H1 (cell line): ENCODE measurements at regions not wholly inside any gene's neighbourhood (a gene's known extent, or its start where the extent isn't known, plus 50 kb on each side); places are given as distances from the start of the nearest gene placed in this dataset.

ENCODE experiments used
- CTCF ChIA-PET: fragments of 300-600 bp; sonication (Branson Sonifier 250); formaldehyde crosslinking; loops from one replicate; lab custom pipeline; 2021; ENCODE audit not compliant: partially characterized antibody; lab: Charles Lee
- POLR2A ChIA-PET: fragments of 300-600 bp; sonication (Branson Sonifier 250); formaldehyde crosslinking; loops from one replicate; lab custom pipeline; 2021; ENCODE audit warnings: inconsistent platforms; ENCODE audit not compliant: partially characterized antibody; lab: Charles Lee
- DNase-seq, 2 experiments: peaks; one replicate each; pipeline versions ENCODE4 v3.0.0 to v3.0.0-alpha.2; 2010 to 2022; ENCODE audit warnings: low spot score in 2 of 2, low read depth in 1 of 2, mixed read lengths in 1 of 2
- FAIRE-seq: peaks from 2 replicates; lab custom pipeline; 2011; peaks lifted over from hg19 to GRCh38; lab: Jason Lieb, UNC
- H2AFZ ChIP-seq: 2 replicates; pipeline ENCODE4 v1.8.1; 2012; ENCODE audit warnings: low read length, inconsistent platforms
- H2AK5ac ChIP-seq: 2 replicates; pipeline ENCODE4 v1.6.1; 2013; ENCODE audit warnings: low read depth, low read length
- H2BK120ac ChIP-seq: replicated peaks from 2 replicates; pipeline ENCODE3; 2013; ENCODE audit warnings: low read depth, low read length, inconsistent platforms
- H2BK12ac ChIP-seq: 2 replicates; pipeline ENCODE4 v1.6.1; 2013; ENCODE audit warnings: low read depth, low read length
- H2BK15ac ChIP-seq: 2 replicates; pipeline ENCODE4 v1.6.1; 2013; ENCODE audit warnings: low read length
- H2BK20ac ChIP-seq: 2 replicates; pipeline ENCODE4 v1.6.1; 2013; ENCODE audit warnings: low read length
- H2BK5ac ChIP-seq: 2 replicates; pipeline ENCODE4 v1.6.1; 2013; ENCODE audit warnings: low read depth, low read length
- H3K14ac ChIP-seq: 2 replicates; pipeline ENCODE4 v1.6.1; 2013; ENCODE audit warnings: inconsistent platforms; ENCODE audit not compliant: insufficient read length
- H3K18ac ChIP-seq: 2 replicates; pipeline ENCODE4 v1.6.1; 2013; ENCODE audit warnings: low read length; ENCODE audit errors: extremely low read depth
- H3K23ac ChIP-seq: 2 replicates; pipeline ENCODE4 v1.6.1; 2013; ENCODE audit warnings: inconsistent platforms; ENCODE audit not compliant: insufficient read length
- H3K23me2 ChIP-seq: 2 replicates; pipeline ENCODE4 v1.6.1; 2013; ENCODE audit warnings: low read depth, low read length
- H3K27ac ChIP-seq: 2 replicates; pipeline ENCODE4 v1.6.1; 2011; ENCODE audit warnings: low read depth, low read length, inconsistent platforms
- H3K27me3 ChIP-seq, 4 experiments: replicated peaks in 1 of 4; 1 replicate in 1 of 4; 2 replicates in 3 of 4; pipeline versions ENCODE4 v1.6.1 to v1.8.1; 2011 to 2013; ENCODE audit warnings: low read length in 3 of 4, mild to moderate bottlenecking in 3 of 4, inconsistent platforms in 2 of 4, mixed read lengths in 2 of 4, moderate library complexity in 1 of 4; ENCODE audit not compliant: control insufficient read depth in 3 of 4, insufficient read depth in 3 of 4; ENCODE audit errors: extremely low read depth in 1 of 4
- H3K36me3 ChIP-seq, 4 experiments: 2 replicates each; pipeline versions ENCODE4 v1.6.1 to v1.8.1; 2011 to 2013; ENCODE audit warnings: mild to moderate bottlenecking in 4 of 4, low read length in 3 of 4, moderate library complexity in 2 of 4, control low read depth in 1 of 4, inconsistent platforms in 1 of 4; ENCODE audit not compliant: insufficient read depth in 4 of 4, control insufficient read depth in 2 of 4
- H3K4ac ChIP-seq: replicated peaks from 2 replicates; pipeline ENCODE3; 2013; ENCODE audit warnings: low read length, low read depth, mixed read lengths, inconsistent platforms; ENCODE audit not compliant: insufficient read length
- H3K4me1 ChIP-seq, 4 experiments: replicated peaks in 1 of 4; 1 replicate in 1 of 4; 2 replicates in 3 of 4; pipeline versions ENCODE4 v1.6.1 to v1.8.1; 2011 to 2013; ENCODE audit warnings: low read length in 3 of 4, inconsistent platforms in 2 of 4, mixed read lengths in 1 of 4; ENCODE audit not compliant: insufficient read depth in 4 of 4, control insufficient read depth in 3 of 4
- H3K4me2 ChIP-seq, 2 experiments: 2 replicates each; pipeline versions ENCODE4 v1.6.1 to v1.8.1; 2011 to 2013; ENCODE audit warnings: low read depth in 2 of 2, low read length in 2 of 2, control low read depth in 1 of 2, inconsistent platforms in 1 of 2, mild to moderate bottlenecking in 1 of 2; ENCODE audit not compliant: insufficient read depth in 1 of 2
- H3K4me3 ChIP-seq, 4 experiments: fragments of 200-600, 300-600 bp in 1 of 4; sonication (generic), shearing (Covaris generic), sonication (Bioruptor Twin) in 1 of 4; 2 replicates each; pipeline versions ENCODE4 v1.5.1 to v1.8.1; 2011 to 2016; ENCODE audit warnings: low read length in 4 of 4, low read depth in 3 of 4, control low read depth in 2 of 4, inconsistent platforms in 2 of 4, mild to moderate bottlenecking in 2 of 4, mixed read lengths in 1 of 4, moderate library complexity in 1 of 4; ENCODE audit not compliant: insufficient read depth in 2 of 4; ENCODE audit errors: extremely low read depth in 1 of 4
- H3K56ac ChIP-seq: replicated peaks from 2 replicates; pipeline ENCODE3; 2013; ENCODE audit warnings: low read depth, mild to moderate bottlenecking, mixed read lengths, low read length, inconsistent platforms; ENCODE audit not compliant: insufficient read length
- H3K79me1 ChIP-seq: 2 replicates; pipeline ENCODE4 v1.6.1; 2013; ENCODE audit warnings: low read depth, low read length, control low read depth
- H3K79me2 ChIP-seq, 2 experiments: 2 replicates each; pipeline versions ENCODE4 v1.6.1 to v1.8.1; 2012 to 2013; ENCODE audit warnings: low read length in 2 of 2, mild to moderate bottlenecking in 2 of 2, inconsistent platforms in 1 of 2; ENCODE audit not compliant: insufficient read depth in 2 of 2, control insufficient read depth in 1 of 2
- H3K9ac ChIP-seq, 4 experiments: replicated peaks in 1 of 4; 1 replicate in 1 of 4; 2 replicates in 3 of 4; pipeline versions ENCODE4 v1.6.1 to v1.8.1; 2011 to 2013; ENCODE audit warnings: low read depth in 3 of 4, low read length in 3 of 4, control low read depth in 2 of 4, mild to moderate bottlenecking in 2 of 4, moderate library complexity in 2 of 4, inconsistent platforms in 1 of 4; ENCODE audit errors: extremely low read depth in 1 of 4
- H3K9me3 ChIP-seq, 2 experiments: 2 replicates each; pipeline versions ENCODE4 v1.6.1 to v1.8.1; 2012 to 2013; ENCODE audit warnings: mild to moderate bottlenecking in 2 of 2, moderate library complexity in 2 of 2, control low read depth in 1 of 2, inconsistent platforms in 1 of 2, low read depth in 1 of 2, low read length in 1 of 2, mixed read lengths in 1 of 2; ENCODE audit not compliant: insufficient read depth in 2 of 2
- H4K20me1 ChIP-seq, 2 experiments: replicated peaks in 1 of 2; 2 replicates each; pipeline versions ENCODE3 to v1.8.1; 2011 to 2013; ENCODE audit warnings: inconsistent platforms in 2 of 2, low read length in 2 of 2, mild to moderate bottlenecking in 1 of 2; ENCODE audit not compliant: insufficient read depth in 2 of 2, control insufficient read depth in 1 of 2
- H4K5ac ChIP-seq: 2 replicates; pipeline ENCODE4 v1.6.1; 2013; ENCODE audit warnings: low read length, low read depth, mixed read lengths, inconsistent platforms; ENCODE audit not compliant: insufficient read length
- H4K8ac ChIP-seq: 2 replicates; pipeline ENCODE4 v1.8.0; 2013; ENCODE audit warnings: mild to moderate bottlenecking, moderate library complexity, low read length, inconsistent platforms; ENCODE audit not compliant: insufficient read depth; ENCODE audit errors: extremely low read depth
- H4K91ac ChIP-seq: replicated peaks from 2 replicates; pipeline ENCODE3; 2013; ENCODE audit warnings: low read length, mixed read lengths, inconsistent platforms; ENCODE audit not compliant: insufficient read length
- BCL11A ChIP-seq, 2 experiments: IDR thresholded peaks; one replicate each; pipeline ENCODE4 v1.6.1; 2011; ENCODE audit warnings: low read depth in 2 of 2, low read length in 2 of 2, mild to moderate bottlenecking in 2 of 2
- CHD2 ChIP-seq: IDR thresholded peaks from 2 replicates; pipeline ENCODE4 v1.6.1; 2012; ENCODE audit warnings: low read length, improper control_type of control experiment
- CREB1 ChIP-seq: IDR thresholded peaks from 2 replicates; pipeline ENCODE4 v1.6.1; 2012; ENCODE audit warnings: inconsistent platforms
- EGR1 ChIP-seq: IDR thresholded peaks from 2 replicates; pipeline ENCODE4 v1.6.1; 2011; ENCODE audit warnings: low read depth, low read length, borderline replicate concordance
- FOSL1 ChIP-seq: IDR thresholded peaks from 2 replicates; pipeline ENCODE4 v1.6.1; 2011; ENCODE audit warnings: mild to moderate bottlenecking, low read depth, low read length, moderate library complexity; ENCODE audit not compliant: insufficient read depth
- KDM4A ChIP-seq: IDR thresholded peaks from one replicate; pipeline ENCODE4 v1.7.1; 2012; ENCODE audit warnings: low read depth, mild to moderate bottlenecking, moderate library complexity, low read length, inconsistent platforms; ENCODE audit not compliant: severe bottlenecking
- MAFK ChIP-seq: IDR thresholded peaks from 2 replicates; pipeline ENCODE4 v1.6.1; 2012; ENCODE audit warnings: low read depth, mild to moderate bottlenecking, improper control_type of control experiment, low read length
- RNF2 ChIP-seq: fragments of 200-900, 300-1000 bp; sonication (generic); IDR thresholded peaks from 2 replicates; pipeline ENCODE4 v1.7.1; 2016; ENCODE audit warnings: borderline replicate concordance, low read depth, mild to moderate bottlenecking, antibody characterized with exemption, low read length; ENCODE audit not compliant: poor library complexity, severe bottlenecking; ENCODE audit errors: missing control alignments
- TBP ChIP-seq: IDR thresholded peaks from 2 replicates; pipeline ENCODE4 v1.6.1; 2011; ENCODE audit warnings: low read depth, low read length, improper control_type of control experiment
- ZNF274 ChIP-seq: IDR thresholded peaks from 2 replicates; pipeline ENCODE4 v1.7.0; 2012; ENCODE audit warnings: low read length, borderline replicate concordance; ENCODE audit errors: extremely low read depth
- WGBS, 2 experiments: shearing (Covaris generic) in 1 of 2; methylation state at CpG; one replicate each; pipeline versions ENCODE4 v1.1.6 to v1.1.7; 2013 to 2015; ENCODE audit warnings: low lambda C conversion rate in 2 of 2, mixed read lengths in 2 of 2, inconsistent platforms in 1 of 2, low coverage in 1 of 2, missing lambda C conversion rate in 1 of 2; ENCODE audit not compliant: insufficient replicate concordance in 2 of 2, insufficient coverage in 1 of 2, insufficient read length in 1 of 2; ENCODE audit errors: extremely low coverage in 1 of 2, missing lambda C conversion rate in 1 of 2; 5-methylcytosine and 5-hydroxymethylcytosine counted together

DNA sequence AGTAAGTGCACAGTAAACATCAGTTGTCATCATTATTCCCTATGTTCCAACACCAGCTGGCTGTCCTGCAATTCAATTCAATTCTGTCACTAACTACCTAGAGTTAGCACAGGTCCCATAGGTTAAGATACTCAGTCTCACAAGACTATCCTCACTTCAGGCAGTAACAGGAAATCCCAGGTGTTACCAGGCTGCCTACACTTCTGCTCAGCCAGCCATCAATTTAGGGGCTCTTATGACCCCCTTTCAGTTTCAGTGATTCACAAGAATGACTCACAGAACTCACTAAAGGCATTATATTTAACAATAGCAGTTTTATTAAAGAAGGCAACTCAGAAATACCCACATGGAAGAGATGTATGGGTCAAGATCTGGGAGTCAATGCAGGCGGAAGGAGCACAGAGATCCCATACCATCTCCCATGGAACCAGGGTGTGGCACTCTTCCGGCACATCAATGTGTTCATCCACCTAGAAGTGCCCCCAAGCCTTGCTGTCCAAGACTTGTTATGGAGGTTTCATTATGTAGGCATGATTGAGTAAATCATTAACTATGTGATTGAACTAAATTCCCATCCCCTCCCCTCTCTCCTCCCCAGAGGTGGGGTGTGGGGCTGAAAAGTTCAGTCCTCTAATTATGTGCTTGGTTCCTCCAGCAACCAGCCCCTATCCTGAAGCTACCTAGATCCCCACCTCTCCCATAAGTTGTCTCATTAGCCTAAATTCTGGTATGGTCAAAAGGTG lies 120.8 kb upstream of the WSCD2 start:
- TF ChIP-seq TBP (no peak), CHD2 (no peak), RNF2 (no peak), BCL11A (IDR thresholded peaks at IDR 0.05; ENCODE audit: low read depth in 2 of 2, low read length in 2 of 2) (no peak), ZNF274 (no peak), CREB1 (no peak), KDM4A (no peak), MAFK (no peak), FOSL1 (no peak), EGR1 (no peak)
- peaks cover 0 to 3% (median 0%) of the 10 kb centered on the region in 4 experiments; a peak in 1 of 7 replicates for H3K4me1 ChIP-seq
- H3K9me3 ChIP-seq, result no peaks in the 10 kb centered on the region
- 90% methylated on average over 2 of the region's 2 CpGs; no CpG with 5 or more reads in 1 of the 2 experiments for WGBS, 2 experiments
- no peak overlapping the region for H4K91ac ChIP-seq
- H2BK5ac ChIP-seq, result no peak overlapping the region
- FAIRE-seq (no peak), DNase-seq (no peak)
- no peak overlapping the region for H3K4me2 ChIP-seq
- H3K18ac ChIP-seq, result no peak overlapping the region
- no peaks in the 10 kb centered on the region for H3K79me2 ChIP-seq
- H3K23ac ChIP-seq, result no peak overlapping the region
- H4K20me1 ChIP-seq, result no peaks in the 10 kb centered on the region
- H3K4ac ChIP-seq, result no peak overlapping the region
- H2BK15ac ChIP-seq, result no peak overlapping the region
- no peak overlapping the region for H3K14ac ChIP-seq
- no peaks in the 10 kb centered on the region for H3K23me2 ChIP-seq
- H3K27ac ChIP-seq, result no peak overlapping the region
- no peak overlapping the region for H2AK5ac ChIP-seq
- no peaks in the 10 kb centered on the region for H3K36me3 ChIP-seq
- no peak overlapping the region for H3K4me3 ChIP-seq
- no peak overlapping the region for H2BK120ac ChIP-seq
- CTCF ChIA-PET, result interaction anchor here (0.8 to 7.4 kb wide), 2 partner anchors 17 to 23 kb away, joined by 3 to 56 read pairs; no protein-coding TSS in a partner anchor
- no peak overlapping the region for H3K56ac ChIP-seq
- peaks cover 0 to 2% (median 0%) of the 10 kb centered on the region in 4 experiments; a peak in 2 of 7 replicates for H3K27me3 ChIP-seq
- H2AFZ ChIP-seq, result no peak overlapping the region
- POLR2A ChIA-PET, result interaction anchor here (0.7 kb wide), 1 partner anchor 21 kb away, joined by 4 read pairs; no protein-coding TSS in a partner anchor
- H3K9ac ChIP-seq, result no peak overlapping the region
- H3K79me1 ChIP-seq, result no peaks in the 10 kb centered on the region
- H4K5ac ChIP-seq, result no peak overlapping the region
- H2BK12ac ChIP-seq, result no peak overlapping the region
- no peak overlapping the region for H4K8ac ChIP-seq
- no peak overlapping the region for H2BK20ac ChIP-seq
